IMR-90 (cell line): ENCODE measurements at regions not wholly inside any gene's neighbourhood (a gene's known extent, or its start where the extent isn't known, plus 50 kb on each side); places are given as distances from the start of the nearest gene placed in this dataset.

Source experiments
- ATAC-seq: fragments of 200-7000 bp; cut with Tn5 transposase; 2 replicates; pipeline ENCODE4 v1.9.1; 2020; ENCODE audit warnings: low read depth, mild to moderate bottlenecking, moderate library complexity
- BruUV-seq: library from RNA; stranded (reverse); fragments of 400-500 nt; replicated peaks from 2 replicates; lab custom pipeline; 2021; lab: Mats Ljungman, UMichigan
- CTCF ChIA-PET: fragments of 300-600 bp; formaldehyde crosslinking; extraction: SDS; loops from one replicate; lab custom pipeline; 2021; ENCODE audit warnings: antibody characterized with exemption; lab: Yijun Ruan, JAX
- POLR2A ChIA-PET: fragments of 300-600 bp; sonication (Branson Sonifier 250); formaldehyde crosslinking; loops from one replicate; lab custom pipeline; 2022; ENCODE audit warnings: antibody characterized with exemption; ENCODE audit not compliant: unreplicated experiment; lab: Charles Lee
- DNase-seq: peaks from one replicate; pipeline ENCODE4 v3.0.0; 2013
- H2AFZ ChIP-seq: replicated peaks from 2 replicates; pipeline ENCODE3; 2013; ENCODE audit warnings: low read length, mild to moderate bottlenecking; ENCODE audit not compliant: poor library complexity
- H2AK5ac ChIP-seq: 2 replicates; pipeline ENCODE4 v1.6.1; 2013; ENCODE audit warnings: low read depth, low read length, inconsistent platforms
- H2AK9ac ChIP-seq: replicated peaks from 2 replicates; pipeline ENCODE3; 2013; ENCODE audit warnings: mild to moderate bottlenecking, low read depth, low read length, moderate library complexity; ENCODE audit not compliant: poor library complexity
- H2BK120ac ChIP-seq: 2 replicates; pipeline ENCODE4 v1.6.1; 2013; ENCODE audit warnings: low read depth, low read length, inconsistent platforms
- H2BK15ac ChIP-seq: 3 replicates; pipeline ENCODE4 v1.6.1; 2013; ENCODE audit warnings: low read depth, low read length, inconsistent platforms
- H2BK20ac ChIP-seq: 2 replicates; pipeline ENCODE4 v1.6.1; 2013; ENCODE audit warnings: low read depth, mild to moderate bottlenecking, inconsistent platforms, low read length, moderate library complexity
- H2BK5ac ChIP-seq: 2 replicates; pipeline ENCODE4 v1.6.1; 2013; ENCODE audit warnings: mild to moderate bottlenecking, low read depth, low read length, inconsistent platforms; ENCODE audit not compliant: poor library complexity, severe bottlenecking
- H3K14ac ChIP-seq: replicated peaks from 2 replicates; pipeline ENCODE4 v1.6.1; 2013; ENCODE audit warnings: low read depth, low read length, inconsistent platforms
- H3K18ac ChIP-seq: 2 replicates; pipeline ENCODE4 v1.6.1; 2013; ENCODE audit warnings: low read depth, low read length, control low read depth
- H3K23ac ChIP-seq: 2 replicates; pipeline ENCODE4 v1.6.1; 2013; ENCODE audit warnings: low read depth, low read length, inconsistent platforms
- H3K27ac ChIP-seq: 2 replicates; pipeline ENCODE4 v1.5.1; 2013; ENCODE audit warnings: mild to moderate bottlenecking, control low read depth, low read length; ENCODE audit not compliant: insufficient read depth
- H3K27me3 ChIP-seq: 2 replicates; pipeline ENCODE4 v1.6.1; 2013; ENCODE audit warnings: low read length; ENCODE audit not compliant: control insufficient read depth, insufficient read depth
- H3K36me3 ChIP-seq: 2 replicates; pipeline ENCODE4 v1.6.1; 2013; ENCODE audit warnings: low read length, mixed read lengths; ENCODE audit not compliant: control insufficient read depth, insufficient read depth
- H3K4ac ChIP-seq: 2 replicates; pipeline ENCODE4 v1.6.1; 2013; ENCODE audit warnings: low read depth, low read length, inconsistent platforms
- H3K4me1 ChIP-seq: 2 replicates; pipeline ENCODE4 v1.6.1; 2013; ENCODE audit warnings: low read length, mixed read lengths; ENCODE audit not compliant: control insufficient read depth, insufficient read depth
- H3K4me2 ChIP-seq: 2 replicates; pipeline ENCODE4 v1.6.1; 2013; ENCODE audit warnings: low read depth, mild to moderate bottlenecking, control low read depth, low read length, moderate library complexity
- H3K4me3 ChIP-seq: 2 replicates; pipeline ENCODE4 v1.5.1; 2013; ENCODE audit warnings: low read depth, mild to moderate bottlenecking, control low read depth, low read length, moderate library complexity; ENCODE audit not compliant: insufficient read depth
- H3K56ac ChIP-seq: 2 replicates; pipeline ENCODE4 v1.6.1; 2013; ENCODE audit warnings: low read length, inconsistent platforms; ENCODE audit not compliant: insufficient read depth; ENCODE audit errors: extremely low read depth
- H3K79me1 ChIP-seq, 2 experiments: 2 replicates each; pipeline ENCODE4 v1.6.1; 2013; ENCODE audit warnings: low read length in 2 of 2, inconsistent platforms in 1 of 2, low read depth in 1 of 2
- H3K9ac ChIP-seq: 2 replicates; pipeline ENCODE4 v1.6.1; 2013; ENCODE audit warnings: low read depth, low read length, control low read depth
- H3K9me1 ChIP-seq: 2 replicates; pipeline ENCODE4 v1.6.1; 2013; ENCODE audit warnings: low read length, inconsistent platforms; ENCODE audit not compliant: insufficient read depth
- H3K9me3 ChIP-seq: 2 replicates; pipeline ENCODE4 v1.6.1; 2013; ENCODE audit warnings: low read length; ENCODE audit not compliant: control insufficient read depth, insufficient read depth
- H4K20me1 ChIP-seq: 2 replicates; pipeline ENCODE4 v1.6.1; 2013; ENCODE audit warnings: low read length, inconsistent platforms; ENCODE audit not compliant: insufficient read depth
- H4K5ac ChIP-seq: 2 replicates; pipeline ENCODE4 v1.6.1; 2013; ENCODE audit warnings: mild to moderate bottlenecking, low read depth, low read length, control low read depth
- H4K8ac ChIP-seq, 2 experiments: 2 replicates each; pipeline ENCODE4 v1.6.1; 2013; ENCODE audit warnings: low read depth in 2 of 2, low read length in 2 of 2, control low read depth in 1 of 2, inconsistent platforms in 1 of 2
- H4K91ac ChIP-seq: 2 replicates; pipeline ENCODE4 v1.6.1; 2013; ENCODE audit warnings: low read depth, low read length, inconsistent platforms; ENCODE audit not compliant: insufficient read depth
- BHLHE40 ChIP-seq: fragments of 150-350 bp; IDR thresholded peaks from 2 replicates; pipeline ENCODE4 v1.6.1; 2016; ENCODE audit warnings: mild to moderate bottlenecking, low read depth, low read length
- CEBPB ChIP-seq: IDR thresholded peaks from 2 replicates; pipeline ENCODE4 v1.6.1; 2012; ENCODE audit warnings: low read depth, low read length, improper control_type of control experiment
- CHD1 ChIP-seq: IDR thresholded peaks from 2 replicates; pipeline ENCODE4 v1.6.1; 2012; ENCODE audit warnings: low read depth, low read length, improper control_type of control experiment
- CTCF ChIP-seq: conservative IDR thresholded peaks from 2 replicates; pipeline ENCODE4 v1.5.1; 2012; ENCODE audit warnings: mild to moderate bottlenecking, low read depth, low read length, improper control_type of control experiment
- ELK1 ChIP-seq: fragments of 150-350 bp; IDR thresholded peaks from 2 replicates; pipeline ENCODE4 v1.6.1; 2016; ENCODE audit warnings: low read depth, mild to moderate bottlenecking, low read length, moderate library complexity, borderline replicate concordance
- FOS ChIP-seq: fragments of 150-350 bp; IDR thresholded peaks from 2 replicates; pipeline ENCODE4 v1.6.1; 2016; ENCODE audit warnings: low read depth, low read length
- MAFK ChIP-seq: IDR thresholded peaks from 2 replicates; pipeline ENCODE4 v1.6.1; 2012; ENCODE audit warnings: low read depth, low read length, improper control_type of control experiment
- MAZ ChIP-seq: IDR thresholded peaks from 2 replicates; pipeline ENCODE4 v1.6.1; 2012; ENCODE audit warnings: low read depth, mild to moderate bottlenecking, low read length, improper control_type of control experiment, moderate library complexity, borderline replicate concordance
- MXI1 ChIP-seq: IDR thresholded peaks from 2 replicates; pipeline ENCODE4 v1.6.1; 2012; ENCODE audit warnings: low read depth, mild to moderate bottlenecking, low read length, moderate library complexity, borderline replicate concordance
- NFE2L2 ChIP-seq: fragments of 150-350 bp; IDR thresholded peaks from 2 replicates; pipeline ENCODE4 v1.6.1; 2016; ENCODE audit warnings: low read depth, mild to moderate bottlenecking, low read length
- POLR2A ChIP-seq: IDR thresholded peaks from 2 replicates; pipeline ENCODE4 v1.6.1; 2012; ENCODE audit warnings: mild to moderate bottlenecking, low read depth, low read length
- RAD21 ChIP-seq: IDR thresholded peaks from 2 replicates; pipeline ENCODE4 v1.6.1; 2012; ENCODE audit warnings: low read length, improper control_type of control experiment
- RCOR1 ChIP-seq: IDR thresholded peaks from 2 replicates; pipeline ENCODE4 v1.6.1; 2012; ENCODE audit warnings: mild to moderate bottlenecking, low read length, improper control_type of control experiment; ENCODE audit not compliant: insufficient replicate concordance
- RFX5 ChIP-seq: IDR thresholded peaks from 2 replicates; pipeline ENCODE4 v1.8.0; 2012; ENCODE audit warnings: low read depth, mild to moderate bottlenecking, low read length, moderate library complexity
- SMC3 ChIP-seq: fragments of 150-350 bp; IDR thresholded peaks from 2 replicates; pipeline ENCODE4 v1.6.1; 2016; ENCODE audit warnings: low read depth, mild to moderate bottlenecking, antibody characterized with exemption, low read length, moderate library complexity
- USF2 ChIP-seq: fragments of 150-350 bp; IDR thresholded peaks from 2 replicates; pipeline ENCODE4 v1.6.1; 2017; ENCODE audit warnings: mild to moderate bottlenecking, antibody characterized with exemption, low read length, low read depth
- whole genome bisulfite sequencing, 2 experiments: methylation state at CpG; one replicate each; pipeline versions ENCODE4 v1.1.5 to v1.1.7; 2013; ENCODE audit warnings: missing lambda C conversion rate in 2 of 2; ENCODE audit not compliant: insufficient read length in 1 of 2; ENCODE audit errors: extremely low coverage in 2 of 2; 5-methylcytosine and 5-hydroxymethylcytosine counted together
- dilution Hi-C: fragments of 300-500 bp; cut with HindIII; formaldehyde crosslinking; loops from one replicate; pipeline ENCODE4 v1.14.3; 2018; ENCODE audit warnings: low sequenced_read_pairs; ENCODE audit not compliant: unreplicated experiment
- in situ Hi-C: fragments of 300-500 bp; cut with MboI; formaldehyde crosslinking; loops from 3 replicates; pipeline ENCODE4 v1.14.3; 2019; ENCODE audit warnings: low sequenced_read_pairs, inconsistent platforms, mixed read lengths
- intact Hi-C: fragments of 100-400 bp; cut with micrococcal nuclease; formaldehyde crosslinking; loops from 2 replicates; pipeline ENCODE4 v1.10.0; 2022

GRCh38 chr1:104105465-104105864 is 355.8 kb downstream of the AMY1C start:
- intact Hi-C loops (no loop called here), in situ Hi-C loops (no loop called here), dilution Hi-C loops (no loop called here)
- Histone ChIP-seq H4K91ac (no peak overlapping the region), H2BK15ac (no peak overlapping the region), H3K79me1 (no peaks in the 10 kb centered on the region), H2AK9ac (no peak overlapping the region), H3K14ac (no peak overlapping the region), H3K4me1 (no peaks in the 10 kb centered on the region), H2BK5ac (no peak overlapping the region), H3K23ac (no peak overlapping the region), H4K20me1 (no peaks in the 10 kb centered on the region), H3K9me3 (no peaks in the 10 kb centered on the region), H2AFZ (no peak overlapping the region), H3K9me1 (no peaks in the 10 kb centered on the region), H2BK120ac (no peak overlapping the region), H3K27me3 (no peaks in the 10 kb centered on the region), H3K18ac (no peak overlapping the region), H3K4me2 (no peak overlapping the region), H4K5ac (no peak overlapping the region), H3K36me3 (no peaks in the 10 kb centered on the region), H3K9ac (no peak overlapping the region), H3K4ac (no peak overlapping the region), H2BK20ac (no peak overlapping the region), H3K56ac (no peak overlapping the region), H3K4me3 (no peak overlapping the region), H3K27ac (no peak overlapping the region), H2AK5ac (no peak overlapping the region), H4K8ac (no peak overlapping the region)
- CTCF ChIA-PET: no interaction called here
- no peak for ATAC-seq
- BruUV-seq: no TSS peak
- TF ChIP-seq BHLHE40: no peak
- TF ChIP-seq CEBPB: no peak
- TF ChIP-seq FOS: no peak
- no peak for TF ChIP-seq CHD1
- TF ChIP-seq SMC3: no peak
- no peak for TF ChIP-seq ELK1
- no peak for TF ChIP-seq CTCF
- no peak for TF ChIP-seq MAFK
- no peak for TF ChIP-seq RFX5
- no peak for TF ChIP-seq USF2
- no peak for TF ChIP-seq RCOR1
- TF ChIP-seq MAZ: no peak
- TF ChIP-seq MXI1: no peak
- no peak for TF ChIP-seq NFE2L2
- TF ChIP-seq POLR2A: no peak
- no peak for TF ChIP-seq RAD21
- no CpG with 5 or more reads among the region's 5 CpGs for WGBS, 2 experiments
- DNase-seq: no peak
- POLR2A ChIA-PET: no interaction called here
